IMR-90 (cell line): ENCODE measurements at regions not wholly inside any gene's neighbourhood (a gene's known extent, or its start where the extent isn't known, plus 50 kb on each side); places are given as distances from the start of the nearest gene placed in this dataset.

Experiments used
- ATAC-seq: fragments of 200-7000 bp; cut with Tn5 transposase; 2 replicates; pipeline ENCODE4 v1.9.1; 2020; ENCODE audit warnings: low read depth, mild to moderate bottlenecking, moderate library complexity
- BruUV-seq: library from RNA; stranded (reverse); fragments of 400-500 nt; replicated peaks from 2 replicates; lab custom pipeline; 2021; lab: Mats Ljungman, UMichigan
- CTCF ChIA-PET: fragments of 300-600 bp; formaldehyde crosslinking; extraction: SDS; loops from one replicate; lab custom pipeline; 2021; ENCODE audit warnings: antibody characterized with exemption; lab: Yijun Ruan, JAX
- POLR2A ChIA-PET: fragments of 300-600 bp; sonication (Branson Sonifier 250); formaldehyde crosslinking; loops from one replicate; lab custom pipeline; 2022; ENCODE audit warnings: antibody characterized with exemption; ENCODE audit not compliant: unreplicated experiment; lab: Charles Lee
- DNase-seq: peaks from one replicate; pipeline ENCODE4 v3.0.0; 2013
- H2AFZ ChIP-seq: replicated peaks from 2 replicates; pipeline ENCODE3; 2013; ENCODE audit warnings: low read length, mild to moderate bottlenecking; ENCODE audit not compliant: poor library complexity
- H2AK5ac ChIP-seq: 2 replicates; pipeline ENCODE4 v1.6.1; 2013; ENCODE audit warnings: low read depth, low read length, inconsistent platforms
- H2AK9ac ChIP-seq: replicated peaks from 2 replicates; pipeline ENCODE3; 2013; ENCODE audit warnings: mild to moderate bottlenecking, low read depth, low read length, moderate library complexity; ENCODE audit not compliant: poor library complexity
- H2BK120ac ChIP-seq: 2 replicates; pipeline ENCODE4 v1.6.1; 2013; ENCODE audit warnings: low read depth, low read length, inconsistent platforms
- H2BK15ac ChIP-seq: 3 replicates; pipeline ENCODE4 v1.6.1; 2013; ENCODE audit warnings: low read depth, low read length, inconsistent platforms
- H2BK20ac ChIP-seq: 2 replicates; pipeline ENCODE4 v1.6.1; 2013; ENCODE audit warnings: low read depth, mild to moderate bottlenecking, inconsistent platforms, low read length, moderate library complexity
- H2BK5ac ChIP-seq: 2 replicates; pipeline ENCODE4 v1.6.1; 2013; ENCODE audit warnings: mild to moderate bottlenecking, low read depth, low read length, inconsistent platforms; ENCODE audit not compliant: poor library complexity, severe bottlenecking
- H3K14ac ChIP-seq: replicated peaks from 2 replicates; pipeline ENCODE4 v1.6.1; 2013; ENCODE audit warnings: low read depth, low read length, inconsistent platforms
- H3K18ac ChIP-seq: 2 replicates; pipeline ENCODE4 v1.6.1; 2013; ENCODE audit warnings: low read depth, low read length, control low read depth
- H3K23ac ChIP-seq: 2 replicates; pipeline ENCODE4 v1.6.1; 2013; ENCODE audit warnings: low read depth, low read length, inconsistent platforms
- H3K27ac ChIP-seq: 2 replicates; pipeline ENCODE4 v1.5.1; 2013; ENCODE audit warnings: mild to moderate bottlenecking, control low read depth, low read length; ENCODE audit not compliant: insufficient read depth
- H3K27me3 ChIP-seq: 2 replicates; pipeline ENCODE4 v1.6.1; 2013; ENCODE audit warnings: low read length; ENCODE audit not compliant: control insufficient read depth, insufficient read depth
- H3K36me3 ChIP-seq: 2 replicates; pipeline ENCODE4 v1.6.1; 2013; ENCODE audit warnings: low read length, mixed read lengths; ENCODE audit not compliant: control insufficient read depth, insufficient read depth
- H3K4ac ChIP-seq: 2 replicates; pipeline ENCODE4 v1.6.1; 2013; ENCODE audit warnings: low read depth, low read length, inconsistent platforms
- H3K4me1 ChIP-seq: 2 replicates; pipeline ENCODE4 v1.6.1; 2013; ENCODE audit warnings: low read length, mixed read lengths; ENCODE audit not compliant: control insufficient read depth, insufficient read depth
- H3K4me2 ChIP-seq: 2 replicates; pipeline ENCODE4 v1.6.1; 2013; ENCODE audit warnings: low read depth, mild to moderate bottlenecking, control low read depth, low read length, moderate library complexity
- H3K4me3 ChIP-seq: 2 replicates; pipeline ENCODE4 v1.5.1; 2013; ENCODE audit warnings: low read depth, mild to moderate bottlenecking, control low read depth, low read length, moderate library complexity; ENCODE audit not compliant: insufficient read depth
- H3K56ac ChIP-seq: 2 replicates; pipeline ENCODE4 v1.6.1; 2013; ENCODE audit warnings: low read length, inconsistent platforms; ENCODE audit not compliant: insufficient read depth; ENCODE audit errors: extremely low read depth
- H3K79me1 ChIP-seq, 2 experiments: 2 replicates each; pipeline ENCODE4 v1.6.1; 2013; ENCODE audit warnings: low read length in 2 of 2, inconsistent platforms in 1 of 2, low read depth in 1 of 2
- H3K9ac ChIP-seq: 2 replicates; pipeline ENCODE4 v1.6.1; 2013; ENCODE audit warnings: low read depth, low read length, control low read depth
- H3K9me1 ChIP-seq: 2 replicates; pipeline ENCODE4 v1.6.1; 2013; ENCODE audit warnings: low read length, inconsistent platforms; ENCODE audit not compliant: insufficient read depth
- H3K9me3 ChIP-seq: 2 replicates; pipeline ENCODE4 v1.6.1; 2013; ENCODE audit warnings: low read length; ENCODE audit not compliant: control insufficient read depth, insufficient read depth
- H4K20me1 ChIP-seq: 2 replicates; pipeline ENCODE4 v1.6.1; 2013; ENCODE audit warnings: low read length, inconsistent platforms; ENCODE audit not compliant: insufficient read depth
- H4K5ac ChIP-seq: 2 replicates; pipeline ENCODE4 v1.6.1; 2013; ENCODE audit warnings: mild to moderate bottlenecking, low read depth, low read length, control low read depth
- H4K8ac ChIP-seq, 2 experiments: 2 replicates each; pipeline ENCODE4 v1.6.1; 2013; ENCODE audit warnings: low read depth in 2 of 2, low read length in 2 of 2, control low read depth in 1 of 2, inconsistent platforms in 1 of 2
- H4K91ac ChIP-seq: 2 replicates; pipeline ENCODE4 v1.6.1; 2013; ENCODE audit warnings: low read depth, low read length, inconsistent platforms; ENCODE audit not compliant: insufficient read depth
- MAZ ChIP-seq: IDR thresholded peaks from 2 replicates; pipeline ENCODE4 v1.6.1; 2012; ENCODE audit warnings: low read depth, mild to moderate bottlenecking, low read length, improper control_type of control experiment, moderate library complexity, borderline replicate concordance
- MXI1 ChIP-seq: IDR thresholded peaks from 2 replicates; pipeline ENCODE4 v1.6.1; 2012; ENCODE audit warnings: low read depth, mild to moderate bottlenecking, low read length, moderate library complexity, borderline replicate concordance
- NFE2L2 ChIP-seq: fragments of 150-350 bp; IDR thresholded peaks from 2 replicates; pipeline ENCODE4 v1.6.1; 2016; ENCODE audit warnings: low read depth, mild to moderate bottlenecking, low read length
- WGBS, 2 experiments: methylation state at CpG; one replicate each; pipeline versions ENCODE4 v1.1.5 to v1.1.7; 2013; ENCODE audit warnings: missing lambda C conversion rate in 2 of 2; ENCODE audit not compliant: insufficient read length in 1 of 2; ENCODE audit errors: extremely low coverage in 2 of 2; 5-methylcytosine and 5-hydroxymethylcytosine counted together
- dilution Hi-C: fragments of 300-500 bp; cut with HindIII; formaldehyde crosslinking; loops from one replicate; pipeline ENCODE4 v1.14.3; 2018; ENCODE audit warnings: low sequenced_read_pairs; ENCODE audit not compliant: unreplicated experiment
- in situ Hi-C: fragments of 300-500 bp; cut with MboI; formaldehyde crosslinking; loops from 3 replicates; pipeline ENCODE4 v1.14.3; 2019; ENCODE audit warnings: low sequenced_read_pairs, inconsistent platforms, mixed read lengths
- intact Hi-C: fragments of 100-400 bp; cut with micrococcal nuclease; formaldehyde crosslinking; loops from 2 replicates; pipeline ENCODE4 v1.10.0; 2022
- TF ChIP-seq, protein P1 (sequence below): conservative IDR thresholded peaks from 2 replicates; pipeline ENCODE4 v1.5.1; 2012; ENCODE audit warnings: mild to moderate bottlenecking, low read depth, low read length, improper control_type of control experiment
- TF ChIP-seq, protein P2 (sequence below): fragments of 150-350 bp; IDR thresholded peaks from 2 replicates; pipeline ENCODE4 v1.6.1; 2017; ENCODE audit warnings: mild to moderate bottlenecking, antibody characterized with exemption, low read length, low read depth

DNA sequence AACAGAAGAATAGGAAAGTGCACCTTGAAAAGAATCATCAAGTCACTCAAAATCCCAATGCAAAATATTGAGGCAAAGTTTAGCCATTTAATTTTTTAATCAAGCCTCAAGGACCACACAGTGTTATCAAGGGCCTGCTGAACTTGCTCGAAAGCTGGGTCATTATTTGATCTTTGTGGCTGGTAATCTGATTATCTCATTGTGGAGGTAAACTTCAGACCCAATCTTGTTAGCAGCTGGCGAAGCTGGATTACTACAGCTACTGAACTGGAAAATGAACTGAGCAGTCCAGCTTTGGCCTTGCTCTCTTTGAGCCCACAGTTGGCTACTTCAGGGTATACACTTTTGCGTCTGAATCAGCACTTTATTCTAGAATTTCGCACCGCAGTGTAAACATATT lies 94.4 kb downstream of the BARHL2 start:
- no CpG with 5 or more reads among the region's 5 CpGs for WGBS, 2 experiments
- H3K79me1 ChIP-seq, result no peaks in the 10 kb centered on the region
- no peak overlapping the region for H2AK9ac ChIP-seq
- no peak for DNase-seq
- no peak overlapping the region for H3K18ac ChIP-seq
- no peak overlapping the region for H3K27ac ChIP-seq
- no peak overlapping the region for H3K14ac ChIP-seq
- H3K27me3 ChIP-seq, result no peaks in the 10 kb centered on the region
- no peak overlapping the region for H2BK120ac ChIP-seq
- H3K9ac ChIP-seq, result no peak overlapping the region
- H3K4ac ChIP-seq, result no peak overlapping the region
- no TSS peak for BruUV-seq
- dilution Hi-C loops (no loop called here), in situ Hi-C loops (no loop called here), intact Hi-C loops (no loop called here)
- H3K23ac ChIP-seq, result no peak overlapping the region
- no peak overlapping the region for H2AK5ac ChIP-seq
- H3K9me3 ChIP-seq, result no peaks in the 10 kb centered on the region
- no peak overlapping the region for H3K4me2 ChIP-seq
- ChIA-PET CTCF (no interaction called here), POLR2A (no interaction called here)
- no peak overlapping the region for H2BK20ac ChIP-seq
- H3K9me1 ChIP-seq, result no peaks in the 10 kb centered on the region
- H4K8ac ChIP-seq, result no peak overlapping the region
- H3K4me1 ChIP-seq, result no peaks in the 10 kb centered on the region
- TF ChIP-seq, protein P1, sequence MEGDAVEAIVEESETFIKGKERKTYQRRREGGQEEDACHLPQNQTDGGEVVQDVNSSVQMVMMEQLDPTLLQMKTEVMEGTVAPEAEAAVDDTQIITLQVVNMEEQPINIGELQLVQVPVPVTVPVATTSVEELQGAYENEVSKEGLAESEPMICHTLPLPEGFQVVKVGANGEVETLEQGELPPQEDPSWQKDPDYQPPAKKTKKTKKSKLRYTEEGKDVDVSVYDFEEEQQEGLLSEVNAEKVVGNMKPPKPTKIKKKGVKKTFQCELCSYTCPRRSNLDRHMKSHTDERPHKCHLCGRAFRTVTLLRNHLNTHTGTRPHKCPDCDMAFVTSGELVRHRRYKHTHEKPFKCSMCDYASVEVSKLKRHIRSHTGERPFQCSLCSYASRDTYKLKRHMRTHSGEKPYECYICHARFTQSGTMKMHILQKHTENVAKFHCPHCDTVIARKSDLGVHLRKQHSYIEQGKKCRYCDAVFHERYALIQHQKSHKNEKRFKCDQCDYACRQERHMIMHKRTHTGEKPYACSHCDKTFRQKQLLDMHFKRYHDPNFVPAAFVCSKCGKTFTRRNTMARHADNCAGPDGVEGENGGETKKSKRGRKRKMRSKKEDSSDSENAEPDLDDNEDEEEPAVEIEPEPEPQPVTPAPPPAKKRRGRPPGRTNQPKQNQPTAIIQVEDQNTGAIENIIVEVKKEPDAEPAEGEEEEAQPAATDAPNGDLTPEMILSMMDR, result no peak
- no peak for TF ChIP-seq MAZ
- no peak for TF ChIP-seq NFE2L2
- TF ChIP-seq, protein P2, sequence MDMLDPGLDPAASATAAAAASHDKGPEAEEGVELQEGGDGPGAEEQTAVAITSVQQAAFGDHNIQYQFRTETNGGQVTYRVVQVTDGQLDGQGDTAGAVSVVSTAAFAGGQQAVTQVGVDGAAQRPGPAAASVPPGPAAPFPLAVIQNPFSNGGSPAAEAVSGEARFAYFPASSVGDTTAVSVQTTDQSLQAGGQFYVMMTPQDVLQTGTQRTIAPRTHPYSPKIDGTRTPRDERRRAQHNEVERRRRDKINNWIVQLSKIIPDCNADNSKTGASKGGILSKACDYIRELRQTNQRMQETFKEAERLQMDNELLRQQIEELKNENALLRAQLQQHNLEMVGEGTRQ, result no peak
- TF ChIP-seq MXI1, result no peak
- H3K36me3 ChIP-seq, result no peaks in the 10 kb centered on the region
- no peak overlapping the region for H2AFZ ChIP-seq
- no peak overlapping the region for H3K4me3 ChIP-seq
- H2BK15ac ChIP-seq, result no peak overlapping the region
- H4K20me1 ChIP-seq, result no peaks in the 10 kb centered on the region
- H4K5ac ChIP-seq, result no peak overlapping the region
- no peak overlapping the region for H2BK5ac ChIP-seq
- no peak overlapping the region for H4K91ac ChIP-seq
- no peak overlapping the region for H3K56ac ChIP-seq
- ATAC-seq, result no peak
